Prostate gland (tissue), 2 donors: ENCODE measurements at regions not wholly inside any gene's neighbourhood (a gene's known extent, or its start where the extent isn't known, plus 50 kb on each side); places are given as distances from the start of the nearest gene placed in this dataset.

Source experiments
- CTCF ChIP-seq, 4 experiments: fragments of 200-600 bp in 2 of 4; fragments of 450-650 bp in 2 of 4; sonication (generic) in 2 of 4; IDR thresholded peaks; 1 replicate in 3 of 4; 2 replicates in 1 of 4; pipeline ENCODE4 v1.5.1; 2016 to 2019; ENCODE audit warnings: antibody characterized with exemption in 4 of 4, mild to moderate bottlenecking in 2 of 4, moderate library complexity in 2 of 4
- POLR2A ChIP-seq: fragments of 450-650 bp; IDR thresholded peaks from one replicate; pipeline ENCODE4 v1.6.1; 2016; ENCODE audit warnings: antibody characterized with exemption, mild to moderate bottlenecking

- TF ChIP-seq CTCF (IDR thresholded peaks at IDR 0.05) (no peak), POLR2A (no peak)
These were observed 75.8 kb upstream of the ABI3BP start for GRCh38 chr3:101068876-101069606.
